Left colon (tissue), 2 donors: ENCODE measurements at regions not wholly inside any gene's neighbourhood (a gene's known extent, or its start where the extent isn't known, plus 50 kb on each side); places are given as distances from the start of the nearest gene placed in this dataset.

Experiments used
- ATAC-seq: fragments of 200-7000 bp; cut with Tn5 transposase; one replicate; pipeline ENCODE4 v1.9.1; 2020; ENCODE audit warnings: mild to moderate bottlenecking, moderate library complexity
- DNase-seq, 2 donors: peaks; one replicate each; pipeline ENCODE4 v3.0.0-alpha.2; 2020
- intact Hi-C, 2 donors: fragments of 100-400 bp; cut with DNase I in 1 of 2; cut with micrococcal nuclease in 1 of 2; formaldehyde crosslinking; loops; one replicate each; pipeline versions ENCODE4 v1.11.2 to v1.14.0; 2022; cut with DNase I, micrococcal nuclease
- donor health status: DM: no; HTN: no; CAD: no.
- donor health status: DM: yes; HTN: yes; CAD: no.

- intact Hi-C loops, result no loop called here
- ATAC-seq (no peak), DNase-seq (no peak)
These were observed 210.4 kb upstream of the CSF3R start for GRCh38 chr1:36693161-36693525.

GRCh38 chr1:36692465-36693160 is 209.9 kb upstream of the CSF3R start:
- DNase-seq (no peak), ATAC-seq (no peak)
- intact Hi-C loops, result no loop called here

GRCh38 chr1:36691374-36691773 is 208.7 kb upstream of the CSF3R start:
- intact Hi-C loops, result no loop called here
- DNase-seq (no peak), ATAC-seq (no peak)

- no peak for DNase-seq
- no peak for ATAC-seq
- intact Hi-C loops, result no loop called here
These were observed 207.3 kb upstream of the CSF3R start for GRCh38 chr1:36689992-36690391.

- intact Hi-C loops, result no loop called here
- DNase-seq (no peak), ATAC-seq (no peak)
These were observed 204.6 kb upstream of the CSF3R start for GRCh38 chr1:36687312-36687711.

- ATAC-seq (no peak), DNase-seq (no peak)
- intact Hi-C loops, result no loop called here
These were observed 193.3 kb upstream of the CSF3R start for GRCh38 chr1:36675931-36676562.

GRCh38 chr1:36675106-36675505 is 192.4 kb upstream of the CSF3R start:
- intact Hi-C loops, result no loop called here
- DNase-seq (no peak), ATAC-seq (no peak)

- no peak for ATAC-seq
- no peak for DNase-seq
- intact Hi-C loops, result no loop called here
These were observed 190.5 kb upstream of the CSF3R start for GRCh38 chr1:36673202-36673601.

- ATAC-seq (no peak), DNase-seq (no peak)
- intact Hi-C loops, result no loop called here
These were observed 186.5 kb upstream of the CSF3R start for GRCh38 chr1:36669262-36669661.

GRCh38 chr1:36667836-36668235 is 185.1 kb upstream of the CSF3R start:
- DNase-seq, result no peak
- ATAC-seq, result no peak

GRCh38 chr1:36667256-36667655 is 184.5 kb upstream of the CSF3R start:
- intact Hi-C loops, result no loop called here
- DNase-seq (no peak), ATAC-seq (no peak)

More at GRCh38 chr1:36667836-36668235, 185.1 kb upstream of the CSF3R start:
- intact Hi-C loops, result no loop called here

GRCh38 chr1:36665478-36666080 is 182.9 kb upstream of the CSF3R start:
- ATAC-seq (no peak), DNase-seq (peak in 1 of 2 donors; percentile 30)
- intact Hi-C loops, result no loop called here

- intact Hi-C loops, result no loop called here
- DNase-seq (no peak), ATAC-seq (no peak)
These were observed 182.0 kb upstream of the CSF3R start for GRCh38 chr1:36664571-36665287.

GRCh38 chr1:36663772-36664430 is 181.2 kb upstream of the CSF3R start:
- ATAC-seq, result no peak
- intact Hi-C loops, result no loop called here
- no peak for DNase-seq

- intact Hi-C loops, result no loop called here
- ATAC-seq (no peak), DNase-seq (no peak)
These were observed 176.1 kb upstream of the CSF3R start for GRCh38 chr1:36658838-36659237.

- intact Hi-C loops, result no loop called here
- no peak for ATAC-seq
- no peak for DNase-seq
These were observed 175.1 kb upstream of the CSF3R start for GRCh38 chr1:36657826-36658225.

GRCh38 chr1:36656838-36657237 is 174.1 kb upstream of the CSF3R start:
- ATAC-seq, result no peak
- intact Hi-C loops, result no loop called here
- no peak for DNase-seq

GRCh38 chr1:36656271-36656670 is 173.6 kb upstream of the CSF3R start:
- ATAC-seq (no peak), DNase-seq (no peak)
- intact Hi-C loops, result no loop called here

- no peak for DNase-seq
- no peak for ATAC-seq
- intact Hi-C loops, result no loop called here
These were observed 171.9 kb upstream of the CSF3R start for GRCh38 chr1:36654586-36654985.
